ENCODE measurements at regions not wholly inside any gene's neighbourhood (a gene's known extent, or its start where the extent isn't known, plus 50 kb on each side); places are given as distances from the start of the nearest gene placed in this dataset.

DNA sequence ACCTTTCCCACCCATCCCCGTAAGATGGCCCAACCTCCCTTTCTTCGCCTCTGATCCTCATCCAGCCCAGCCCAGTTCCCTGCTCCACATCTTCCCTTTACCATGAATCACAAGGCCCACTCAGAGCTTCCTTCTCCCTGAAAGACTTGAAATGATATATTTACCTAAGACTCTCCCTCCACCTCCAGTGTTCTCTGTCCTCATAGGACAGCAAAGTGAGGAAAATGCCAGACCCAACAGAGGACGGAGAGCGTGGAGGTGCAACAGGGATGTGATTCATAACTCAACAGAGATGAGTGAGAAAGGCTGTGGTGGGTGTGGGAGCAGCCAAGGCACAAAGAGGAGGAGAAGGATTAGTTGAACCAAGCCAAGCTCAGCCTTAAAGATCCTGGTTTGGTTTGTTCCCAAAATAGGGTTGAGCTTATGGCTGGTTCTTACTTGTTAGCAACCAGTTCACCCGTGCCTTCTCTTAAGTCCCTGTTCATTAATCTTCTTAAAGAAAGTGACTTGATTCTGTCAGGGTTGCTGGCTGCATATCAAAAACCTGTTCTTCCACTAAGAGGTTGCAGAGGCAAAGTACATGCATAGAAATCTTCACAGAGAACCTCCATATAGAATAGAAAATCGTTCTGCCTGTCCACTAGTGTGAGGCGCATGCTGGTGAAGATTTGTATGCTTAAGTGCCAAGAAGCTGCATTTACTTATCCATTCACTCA is 183.2 kb downstream of the ACTL7B start:
- no peak overlapping the region for H3K4me2 ChIP-seq (replicated peaks; ENCODE audit: extremely low read depth, low read length, poor library complexity, severe bottlenecking)

DNA sequence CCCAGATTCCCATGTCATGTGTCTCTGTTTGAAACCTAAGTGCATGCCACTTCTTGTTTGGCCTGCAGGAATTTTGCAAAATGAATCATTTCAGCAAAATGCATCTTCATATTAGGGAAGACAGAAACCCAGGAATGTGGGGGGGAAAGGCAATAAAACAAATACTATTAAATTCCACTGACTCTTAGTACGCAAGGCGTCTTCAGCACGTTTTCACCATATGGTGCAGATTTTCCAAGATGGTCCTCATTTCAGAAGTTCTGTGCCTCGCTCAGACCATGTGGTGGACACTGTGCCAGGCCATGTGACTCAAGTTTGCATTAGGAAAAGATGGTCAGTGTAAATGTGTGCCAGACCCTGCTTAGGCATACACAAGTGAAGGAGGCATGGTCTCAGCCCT is 184.0 kb downstream of the ACTL7B start:
- H3K27me3 ChIP-seq (ENCODE audit: control insufficient read depth in 2 of 2, insufficient read depth in 2 of 2, low read length in 2 of 2), result no peaks in the 10 kb centered on the region
- Mint-ChIP-seq H3K9me3 (no peaks in the 10 kb centered on the region), H3K4me3 (no peak overlapping the region), H3K27ac (peak overlapping the region in 1 of 7 donors; percentile 19), H3K4me1 (peaks cover 8% of the 10 kb centered on the region), H3K27me3 (ENCODE audit: low read depth in 3 of 3) (peaks cover 0 to 6% (median 4%) of the 10 kb centered on the region in 3 donors), H3K36me3 (no peaks in the 10 kb centered on the region)
- H3K4me3 ChIP-seq (replicated peaks in 1 of 3; ENCODE audit: low read depth in 2 of 3, low read length in 3 of 3), result no peak overlapping the region
- no peaks in the 10 kb centered on the region for H3K9me3 ChIP-seq (replicated peaks in 1 of 2; ENCODE audit: control insufficient read depth in 1 of 2, insufficient read depth in 1 of 2, low read length in 2 of 2)
- WGBS (ENCODE audit: insufficient coverage), result 100% methylated on average over 2 of the region's 4 CpGs
- intact Hi-C loops (cut with micrococcal nuclease), result no loop called here
- TF ChIP-seq, protein P1, sequence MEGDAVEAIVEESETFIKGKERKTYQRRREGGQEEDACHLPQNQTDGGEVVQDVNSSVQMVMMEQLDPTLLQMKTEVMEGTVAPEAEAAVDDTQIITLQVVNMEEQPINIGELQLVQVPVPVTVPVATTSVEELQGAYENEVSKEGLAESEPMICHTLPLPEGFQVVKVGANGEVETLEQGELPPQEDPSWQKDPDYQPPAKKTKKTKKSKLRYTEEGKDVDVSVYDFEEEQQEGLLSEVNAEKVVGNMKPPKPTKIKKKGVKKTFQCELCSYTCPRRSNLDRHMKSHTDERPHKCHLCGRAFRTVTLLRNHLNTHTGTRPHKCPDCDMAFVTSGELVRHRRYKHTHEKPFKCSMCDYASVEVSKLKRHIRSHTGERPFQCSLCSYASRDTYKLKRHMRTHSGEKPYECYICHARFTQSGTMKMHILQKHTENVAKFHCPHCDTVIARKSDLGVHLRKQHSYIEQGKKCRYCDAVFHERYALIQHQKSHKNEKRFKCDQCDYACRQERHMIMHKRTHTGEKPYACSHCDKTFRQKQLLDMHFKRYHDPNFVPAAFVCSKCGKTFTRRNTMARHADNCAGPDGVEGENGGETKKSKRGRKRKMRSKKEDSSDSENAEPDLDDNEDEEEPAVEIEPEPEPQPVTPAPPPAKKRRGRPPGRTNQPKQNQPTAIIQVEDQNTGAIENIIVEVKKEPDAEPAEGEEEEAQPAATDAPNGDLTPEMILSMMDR (IDR thresholded peaks at IDR 0.05), result no peak
- H3K27ac ChIP-seq (ENCODE audit: low read depth in 1 of 2, low read length in 2 of 2), result no peak overlapping the region
- H3K4me2 ChIP-seq (replicated peaks; ENCODE audit: extremely low read depth, low read length, poor library complexity, severe bottlenecking), result no peak overlapping the region
- DNase-seq, result no peak
- H3K9ac ChIP-seq (ENCODE audit: insufficient read depth, low read length, poor library complexity, severe bottlenecking), result no peak overlapping the region
- no peak overlapping the region for H2AFZ ChIP-seq (ENCODE audit: insufficient read depth, low read depth, low read length, poor library complexity, severe bottlenecking)
- no peaks in the 10 kb centered on the region for H4K20me1 ChIP-seq (ENCODE audit: insufficient read depth, low read length)
- H3K36me3 ChIP-seq (replicated peaks in 1 of 2; ENCODE audit: control insufficient read depth in 1 of 2, insufficient read depth in 2 of 2, low read length in 2 of 2), result no peaks in the 10 kb centered on the region
- no peaks in the 10 kb centered on the region for H3K4me1 ChIP-seq (ENCODE audit: control insufficient read depth in 1 of 2, insufficient read depth in 2 of 2, low read length in 2 of 2)
- H3K79me2 ChIP-seq (ENCODE audit: insufficient read depth, low read length), result no peaks in the 10 kb centered on the region

More for the DNA sequence above, 183.2 kb downstream of the ACTL7B start:
- H2AFZ ChIP-seq (ENCODE audit: insufficient read depth, low read depth, low read length, poor library complexity, severe bottlenecking), result no peak overlapping the region
- H3K79me2 ChIP-seq (ENCODE audit: insufficient read depth, low read length), result no peaks in the 10 kb centered on the region
- H3K9me3 ChIP-seq (replicated peaks in 1 of 2; ENCODE audit: control insufficient read depth in 1 of 2, insufficient read depth in 1 of 2, low read length in 2 of 2), result no peaks in the 10 kb centered on the region
- H3K9ac ChIP-seq (ENCODE audit: insufficient read depth, low read length, poor library complexity, severe bottlenecking), result no peak overlapping the region
- no peaks in the 10 kb centered on the region for H4K20me1 ChIP-seq (ENCODE audit: insufficient read depth, low read length)
- no peaks in the 10 kb centered on the region for H3K9me3 Mint-ChIP-seq
- no peak overlapping the region for H3K4me3 ChIP-seq (replicated peaks in 1 of 3; ENCODE audit: low read depth in 2 of 3, low read length in 3 of 3)
- no peak overlapping the region for H3K27ac ChIP-seq (ENCODE audit: low read depth in 1 of 2, low read length in 2 of 2)
- no peak overlapping the region for H3K4me3 Mint-ChIP-seq
- H3K4me1 Mint-ChIP-seq, result peaks cover 8% of the 10 kb centered on the region
- WGBS (ENCODE audit: insufficient coverage), result 98% methylated on average over 4 of the region's 7 CpGs
- no peaks in the 10 kb centered on the region for H3K36me3 Mint-ChIP-seq
- TF ChIP-seq, protein P1 (IDR thresholded peaks at IDR 0.05), result no peak
- H3K27ac Mint-ChIP-seq, result peak overlapping the region in 1 of 7 donors; percentile 43
- no peaks in the 10 kb centered on the region for H3K36me3 ChIP-seq (replicated peaks in 1 of 2; ENCODE audit: control insufficient read depth in 1 of 2, insufficient read depth in 2 of 2, low read length in 2 of 2)
- intact Hi-C loops (cut with micrococcal nuclease), result no loop called here
- DNase-seq, result no peak
- no peaks in the 10 kb centered on the region for H3K4me1 ChIP-seq (ENCODE audit: control insufficient read depth in 1 of 2, insufficient read depth in 2 of 2, low read length in 2 of 2)
- H3K27me3 ChIP-seq (ENCODE audit: control insufficient read depth in 2 of 2, insufficient read depth in 2 of 2, low read length in 2 of 2), result no peaks in the 10 kb centered on the region
- H3K27me3 Mint-ChIP-seq (ENCODE audit: low read depth in 3 of 3), result peaks cover 0 to 4% (median 3%) of the 10 kb centered on the region in 3 donors

Data from CD14-positive monocyte (primary cell).